Liver (tissue), 8 donors: ENCODE measurements at regions not wholly inside any gene's neighbourhood (a gene's known extent, or its start where the extent isn't known, plus 50 kb on each side); places are given as distances from the start of the nearest gene placed in this dataset.

Experiments used
- DNase-seq: peaks from one replicate; pipeline ENCODE4 v3.0.0-alpha.2; 2017; ENCODE audit warnings: low spot score
- H3K27ac ChIP-seq, 2 donors: one replicate each; pipeline ENCODE4 v1.7.0; 2013; ENCODE audit warnings: inconsistent platforms in 2 of 2, low read length in 2 of 2, control low read depth in 1 of 2, low read depth in 1 of 2, mild to moderate bottlenecking in 1 of 2
- H3K27me3 ChIP-seq, 4 donors: one replicate each; pipeline versions ENCODE4 v1.6.1 to v1.7.0; 2013; ENCODE audit warnings: low read length in 3 of 4, inconsistent platforms in 1 of 4, mild to moderate bottlenecking in 1 of 4, moderate library complexity in 1 of 4; ENCODE audit not compliant: control insufficient read depth in 4 of 4, insufficient read depth in 4 of 4
- H3K36me3 ChIP-seq, 4 donors: one replicate each; pipeline versions ENCODE4 v1.6.1 to v1.7.0; 2013; ENCODE audit warnings: low read length in 3 of 4, mild to moderate bottlenecking in 3 of 4, low read depth in 1 of 4, moderate library complexity in 1 of 4; ENCODE audit not compliant: control insufficient read depth in 4 of 4, insufficient read depth in 3 of 4
- H3K4me1 ChIP-seq, 4 donors: one replicate each; pipeline versions ENCODE4 v1.6.1 to v1.7.0; 2013; ENCODE audit warnings: low read length in 3 of 4, mild to moderate bottlenecking in 3 of 4, moderate library complexity in 1 of 4; ENCODE audit not compliant: control insufficient read depth in 4 of 4, insufficient read depth in 4 of 4
- H3K4me3 ChIP-seq, 3 donors: one replicate each; pipeline versions ENCODE4 v1.6.1 to v1.7.0; 2013; ENCODE audit warnings: low read length in 3 of 3, control low read depth in 1 of 3, low read depth in 1 of 3, mild to moderate bottlenecking in 1 of 3
- H3K9ac ChIP-seq, 2 donors: one replicate each; pipeline ENCODE4 v1.7.0; 2013; ENCODE audit warnings: low read length in 2 of 2, mild to moderate bottlenecking in 2 of 2, moderate library complexity in 2 of 2, control low read depth in 1 of 2, low read depth in 1 of 2
- H3K9me3 ChIP-seq, 4 donors: one replicate each; pipeline versions ENCODE4 v1.6.1 to v1.7.0; 2013; ENCODE audit warnings: low read length in 3 of 4; ENCODE audit not compliant: control insufficient read depth in 4 of 4
- EGR1 ChIP-seq, 2 donors: IDR thresholded peaks; 2 replicates each; pipeline ENCODE4 v1.6.1; 2016 to 2018; ENCODE audit warnings: antibody characterized with exemption in 2 of 2, low read depth in 2 of 2
- FOXA1 ChIP-seq: IDR thresholded peaks from 2 replicates; pipeline ENCODE4 v1.6.1; 2016; ENCODE audit warnings: antibody characterized with exemption
- FOXA2 ChIP-seq: IDR thresholded peaks from 2 replicates; pipeline ENCODE4 v1.6.1; 2016; ENCODE audit warnings: antibody characterized with exemption
- GABPA ChIP-seq, 2 donors: IDR thresholded peaks in 1 of 2; conservative IDR thresholded peaks in 1 of 2; 2 replicates each; pipeline ENCODE4 v1.6.1; 2016; ENCODE audit warnings: antibody characterized with exemption in 2 of 2, mild to moderate bottlenecking in 1 of 2, moderate library complexity in 1 of 2
- HNF4A ChIP-seq, 2 donors: conservative IDR thresholded peaks; 2 replicates each; pipeline ENCODE4 v1.6.1; 2016; ENCODE audit warnings: antibody characterized with exemption in 2 of 2, mild to moderate bottlenecking in 2 of 2
- JUND ChIP-seq, 2 donors: IDR thresholded peaks; 2 replicates each; pipeline ENCODE4 v1.6.1; 2016; ENCODE audit warnings: antibody characterized with exemption in 2 of 2
- NR2F2 ChIP-seq: IDR thresholded peaks from 2 replicates; pipeline ENCODE4 v1.6.1; 2016; ENCODE audit warnings: antibody characterized with exemption
- RXRA ChIP-seq, 2 donors: IDR thresholded peaks; 2 replicates each; pipeline ENCODE4 v1.6.1; 2017 to 2018; ENCODE audit warnings: antibody characterized with exemption in 2 of 2, mild to moderate bottlenecking in 1 of 2
- TAF1 ChIP-seq: conservative IDR thresholded peaks from 2 replicates; pipeline ENCODE4 v1.6.1; 2016; ENCODE audit warnings: antibody characterized with exemption, mild to moderate bottlenecking
- YY1 ChIP-seq: IDR thresholded peaks from 2 replicates; pipeline ENCODE4 v1.6.1; 2016; ENCODE audit warnings: antibody characterized with exemption, mild to moderate bottlenecking
- WGBS: extraction: QIAGEN DNeasy Blood & Tissue Kit; methylation state at CpG from one replicate; pipeline ENCODE4 v1.1.7; 2013; 5-methylcytosine and 5-hydroxymethylcytosine counted together
- TF ChIP-seq, protein P1 (sequence below): IDR thresholded peaks from 2 replicates; pipeline ENCODE4 v1.6.1; 2016; ENCODE audit warnings: antibody characterized with exemption, mild to moderate bottlenecking
- TF ChIP-seq, protein P2 (sequence below): IDR thresholded peaks from 2 replicates; pipeline ENCODE4 v1.6.1; 2016; ENCODE audit warnings: antibody characterized with exemption
- TF ChIP-seq, protein P3 (sequence below): IDR thresholded peaks from 2 replicates; pipeline ENCODE4 v1.6.1; 2016; ENCODE audit warnings: antibody characterized with exemption
- TF ChIP-seq, protein P4 (sequence below): fragments of 150-350 bp; IDR thresholded peaks from 2 replicates; pipeline ENCODE4 v1.5.1; 2017; ENCODE audit warnings: improper control_type of control experiment, low read depth, low read length; ENCODE audit not compliant: missing input control
- donor health status: healthy.
- donor health status: healthy.
- donor health status: healthy.
- donor health status: healthy.
- donor health status: healthy.

DNA sequence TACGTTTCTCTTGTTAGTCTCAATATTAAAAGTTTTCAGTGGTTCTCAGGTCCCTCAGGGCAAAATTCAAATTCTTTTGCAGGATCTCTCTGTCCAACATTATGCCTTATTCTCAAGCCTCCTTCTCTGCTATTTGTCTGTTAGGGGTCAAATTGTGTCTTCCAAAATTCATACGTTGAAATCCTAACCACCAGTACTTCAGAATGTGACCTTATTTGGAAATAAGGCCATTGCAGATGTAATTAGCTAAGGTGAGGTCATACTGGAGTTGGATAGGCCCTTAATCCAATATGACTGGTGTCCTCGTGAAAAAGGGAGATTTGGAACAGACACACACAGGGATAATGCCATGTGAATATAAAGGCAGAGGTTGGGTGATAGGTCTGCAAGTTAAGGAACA is 64.1 kb upstream of the ADGRF1 start:
- Histone ChIP-seq H3K9ac (no peak overlapping the region), H3K9me3 (no peaks in the 10 kb centered on the region), H3K27ac (no peak overlapping the region), H3K36me3 (no peaks in the 10 kb centered on the region), H3K4me3 (no peak overlapping the region), H3K4me1 (no peaks in the 10 kb centered on the region), H3K27me3 (peaks cover 0 to 4% (median 0%) of the 10 kb centered on the region in 4 donors)
- 66% methylated on average over 3 of the region's 3 CpGs for WGBS
- TF ChIP-seq, protein P1, sequence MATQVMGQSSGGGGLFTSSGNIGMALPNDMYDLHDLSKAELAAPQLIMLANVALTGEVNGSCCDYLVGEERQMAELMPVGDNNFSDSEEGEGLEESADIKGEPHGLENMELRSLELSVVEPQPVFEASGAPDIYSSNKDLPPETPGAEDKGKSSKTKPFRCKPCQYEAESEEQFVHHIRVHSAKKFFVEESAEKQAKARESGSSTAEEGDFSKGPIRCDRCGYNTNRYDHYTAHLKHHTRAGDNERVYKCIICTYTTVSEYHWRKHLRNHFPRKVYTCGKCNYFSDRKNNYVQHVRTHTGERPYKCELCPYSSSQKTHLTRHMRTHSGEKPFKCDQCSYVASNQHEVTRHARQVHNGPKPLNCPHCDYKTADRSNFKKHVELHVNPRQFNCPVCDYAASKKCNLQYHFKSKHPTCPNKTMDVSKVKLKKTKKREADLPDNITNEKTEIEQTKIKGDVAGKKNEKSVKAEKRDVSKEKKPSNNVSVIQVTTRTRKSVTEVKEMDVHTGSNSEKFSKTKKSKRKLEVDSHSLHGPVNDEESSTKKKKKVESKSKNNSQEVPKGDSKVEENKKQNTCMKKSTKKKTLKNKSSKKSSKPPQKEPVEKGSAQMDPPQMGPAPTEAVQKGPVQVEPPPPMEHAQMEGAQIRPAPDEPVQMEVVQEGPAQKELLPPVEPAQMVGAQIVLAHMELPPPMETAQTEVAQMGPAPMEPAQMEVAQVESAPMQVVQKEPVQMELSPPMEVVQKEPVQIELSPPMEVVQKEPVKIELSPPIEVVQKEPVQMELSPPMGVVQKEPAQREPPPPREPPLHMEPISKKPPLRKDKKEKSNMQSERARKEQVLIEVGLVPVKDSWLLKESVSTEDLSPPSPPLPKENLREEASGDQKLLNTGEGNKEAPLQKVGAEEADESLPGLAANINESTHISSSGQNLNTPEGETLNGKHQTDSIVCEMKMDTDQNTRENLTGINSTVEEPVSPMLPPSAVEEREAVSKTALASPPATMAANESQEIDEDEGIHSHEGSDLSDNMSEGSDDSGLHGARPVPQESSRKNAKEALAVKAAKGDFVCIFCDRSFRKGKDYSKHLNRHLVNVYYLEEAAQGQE, result no peak
- DNase-seq, result no peak

DNA sequence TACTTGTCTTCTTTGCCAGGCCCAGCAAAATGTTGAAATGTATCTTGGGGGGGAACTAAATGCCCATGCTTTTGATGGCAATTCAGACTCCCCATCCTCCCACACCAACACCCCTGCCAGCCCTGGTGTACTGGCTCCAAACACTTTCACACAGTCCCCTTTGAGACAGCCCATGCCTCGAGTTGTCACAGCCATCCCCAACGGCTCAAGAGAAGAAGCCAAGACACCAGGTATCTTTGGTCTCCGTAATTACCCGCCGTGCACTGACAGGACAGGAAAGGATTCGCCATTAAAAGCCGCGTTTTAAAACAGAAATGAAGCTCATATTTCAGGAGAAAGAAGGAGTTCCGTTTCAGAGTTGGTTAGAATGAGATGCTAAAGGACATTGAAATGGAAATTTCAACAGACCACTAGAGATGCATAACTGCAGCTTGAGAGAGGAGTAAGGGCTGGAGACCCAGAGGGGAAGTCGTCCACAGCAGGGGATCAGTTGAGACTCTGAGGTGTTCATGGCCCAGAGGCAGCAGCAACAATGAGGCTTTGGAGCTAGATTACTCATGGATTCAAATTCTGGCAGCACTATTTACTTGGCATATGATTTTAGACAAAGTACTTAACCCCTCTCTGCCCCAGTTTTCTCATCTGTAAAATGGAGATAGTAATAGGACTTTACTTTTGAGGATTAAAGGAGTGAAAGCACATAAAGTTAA is 63.5 kb upstream of the ADGRF1 start:
- no peaks in the 10 kb centered on the region for H3K36me3 ChIP-seq
- H3K4me3 ChIP-seq, result no peak overlapping the region
- peaks cover 0 to 4% (median 0%) of the 10 kb centered on the region in 4 donors for H3K27me3 ChIP-seq
- no peaks in the 10 kb centered on the region for H3K9me3 ChIP-seq
- no peaks in the 10 kb centered on the region for H3K4me1 ChIP-seq
- TF ChIP-seq FOXA2 (no peak), GABPA (IDR thresholded peaks at IDR 0.05 in 1 of 2, conservative IDR thresholded peaks at IDR 0.05 in 1 of 2) (no peak), YY1 (no peak), TAF1 (no peak), JUND (IDR thresholded peaks at IDR 0.05) (no peak), EGR1 (IDR thresholded peaks at IDR 0.05; ENCODE audit: low read depth in 2 of 2) (no peak), RXRA (IDR thresholded peaks at IDR 0.05) (no peak), HNF4A (conservative IDR thresholded peaks at IDR 0.05) (no peak), FOXA1 (no peak), NR2F2 (no peak)
- TF ChIP-seq, protein P2, sequence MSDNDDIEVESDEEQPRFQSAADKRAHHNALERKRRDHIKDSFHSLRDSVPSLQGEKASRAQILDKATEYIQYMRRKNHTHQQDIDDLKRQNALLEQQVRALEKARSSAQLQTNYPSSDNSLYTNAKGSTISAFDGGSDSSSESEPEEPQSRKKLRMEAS, result no peak
- TF ChIP-seq, protein P1, result no peak
- TF ChIP-seq, protein P3, sequence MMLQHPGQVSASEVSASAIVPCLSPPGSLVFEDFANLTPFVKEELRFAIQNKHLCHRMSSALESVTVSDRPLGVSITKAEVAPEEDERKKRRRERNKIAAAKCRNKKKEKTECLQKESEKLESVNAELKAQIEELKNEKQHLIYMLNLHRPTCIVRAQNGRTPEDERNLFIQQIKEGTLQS, result no peak
- TF ChIP-seq, protein P4, sequence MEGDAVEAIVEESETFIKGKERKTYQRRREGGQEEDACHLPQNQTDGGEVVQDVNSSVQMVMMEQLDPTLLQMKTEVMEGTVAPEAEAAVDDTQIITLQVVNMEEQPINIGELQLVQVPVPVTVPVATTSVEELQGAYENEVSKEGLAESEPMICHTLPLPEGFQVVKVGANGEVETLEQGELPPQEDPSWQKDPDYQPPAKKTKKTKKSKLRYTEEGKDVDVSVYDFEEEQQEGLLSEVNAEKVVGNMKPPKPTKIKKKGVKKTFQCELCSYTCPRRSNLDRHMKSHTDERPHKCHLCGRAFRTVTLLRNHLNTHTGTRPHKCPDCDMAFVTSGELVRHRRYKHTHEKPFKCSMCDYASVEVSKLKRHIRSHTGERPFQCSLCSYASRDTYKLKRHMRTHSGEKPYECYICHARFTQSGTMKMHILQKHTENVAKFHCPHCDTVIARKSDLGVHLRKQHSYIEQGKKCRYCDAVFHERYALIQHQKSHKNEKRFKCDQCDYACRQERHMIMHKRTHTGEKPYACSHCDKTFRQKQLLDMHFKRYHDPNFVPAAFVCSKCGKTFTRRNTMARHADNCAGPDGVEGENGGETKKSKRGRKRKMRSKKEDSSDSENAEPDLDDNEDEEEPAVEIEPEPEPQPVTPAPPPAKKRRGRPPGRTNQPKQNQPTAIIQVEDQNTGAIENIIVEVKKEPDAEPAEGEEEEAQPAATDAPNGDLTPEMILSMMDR, result no peak
- no peak overlapping the region for H3K27ac ChIP-seq
- 90% methylated on average over 10 of the region's 10 CpGs for WGBS
- DNase-seq, result no peak
- H3K9ac ChIP-seq, result no peak overlapping the region
